ENCODE measurements at regions not wholly inside any gene's neighbourhood (a gene's known extent, or its start where the extent isn't known, plus 50 kb on each side); places are given as distances from the start of the nearest gene placed in this dataset.

DNA sequence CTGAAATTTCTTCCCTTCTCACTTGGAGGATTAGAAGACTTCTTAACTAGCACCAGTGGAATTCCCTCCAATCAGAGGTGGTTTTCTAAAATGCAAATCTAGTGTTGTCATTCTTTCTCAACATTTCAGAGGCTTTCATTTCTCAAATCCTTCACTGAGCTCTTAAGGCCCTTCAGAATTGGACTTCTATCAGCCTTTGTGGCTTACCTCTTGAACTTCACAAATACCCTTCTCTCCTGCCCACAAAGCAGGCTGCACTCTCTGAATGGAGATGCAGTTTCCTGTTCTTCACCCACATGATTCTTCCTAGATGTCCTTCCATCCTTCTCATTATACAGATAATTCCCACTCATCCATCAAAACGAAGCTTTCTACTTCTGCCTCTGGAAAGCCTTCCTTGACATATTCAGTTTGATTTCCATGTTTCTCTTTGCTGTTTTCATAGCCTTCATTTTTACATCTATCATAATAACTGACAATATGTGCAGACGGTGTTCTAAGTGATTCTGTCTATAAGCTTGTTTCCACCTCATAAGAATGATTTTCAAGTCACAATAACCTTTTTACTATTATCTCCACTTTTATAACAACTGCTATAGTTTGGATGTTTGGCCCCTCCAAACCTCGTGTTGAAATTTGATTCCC, 123.1 kb upstream of the GPR12 start:
- no peak overlapping the region for H3K27ac ChIP-seq (ENCODE audit: low read length)
- peaks cover 0 to 2% of the 10 kb centered on the region in 2 donors for H3K9me3 Mint-ChIP-seq
- no peaks in the 10 kb centered on the region for H3K36me3 ChIP-seq (ENCODE audit: control insufficient read depth, insufficient read depth, low read length)
- no peak overlapping the region for H3K4me3 Mint-ChIP-seq
- H3K9me3 ChIP-seq (ENCODE audit: control insufficient read depth, insufficient read depth, low read length): no peaks in the 10 kb centered on the region
- no peak overlapping the region for H3K27ac Mint-ChIP-seq
- no peaks in the 10 kb centered on the region for H3K36me3 Mint-ChIP-seq
- 72% methylated on average over 3 of the region's 3 CpGs for WGBS (ENCODE audit: insufficient coverage)
- TF ChIP-seq, protein P1, sequence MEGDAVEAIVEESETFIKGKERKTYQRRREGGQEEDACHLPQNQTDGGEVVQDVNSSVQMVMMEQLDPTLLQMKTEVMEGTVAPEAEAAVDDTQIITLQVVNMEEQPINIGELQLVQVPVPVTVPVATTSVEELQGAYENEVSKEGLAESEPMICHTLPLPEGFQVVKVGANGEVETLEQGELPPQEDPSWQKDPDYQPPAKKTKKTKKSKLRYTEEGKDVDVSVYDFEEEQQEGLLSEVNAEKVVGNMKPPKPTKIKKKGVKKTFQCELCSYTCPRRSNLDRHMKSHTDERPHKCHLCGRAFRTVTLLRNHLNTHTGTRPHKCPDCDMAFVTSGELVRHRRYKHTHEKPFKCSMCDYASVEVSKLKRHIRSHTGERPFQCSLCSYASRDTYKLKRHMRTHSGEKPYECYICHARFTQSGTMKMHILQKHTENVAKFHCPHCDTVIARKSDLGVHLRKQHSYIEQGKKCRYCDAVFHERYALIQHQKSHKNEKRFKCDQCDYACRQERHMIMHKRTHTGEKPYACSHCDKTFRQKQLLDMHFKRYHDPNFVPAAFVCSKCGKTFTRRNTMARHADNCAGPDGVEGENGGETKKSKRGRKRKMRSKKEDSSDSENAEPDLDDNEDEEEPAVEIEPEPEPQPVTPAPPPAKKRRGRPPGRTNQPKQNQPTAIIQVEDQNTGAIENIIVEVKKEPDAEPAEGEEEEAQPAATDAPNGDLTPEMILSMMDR (IDR thresholded peaks at IDR 0.05): no peak
- no peaks in the 10 kb centered on the region for H3K4me1 Mint-ChIP-seq
- no peaks in the 10 kb centered on the region for H3K4me1 ChIP-seq (ENCODE audit: control insufficient read depth, insufficient read depth, low read length)
- peaks cover 2% of the 10 kb centered on the region for H3K27me3 ChIP-seq (ENCODE audit: control insufficient read depth, insufficient read depth, low read length)
- H3K4me3 ChIP-seq (ENCODE audit: low read length): no peak overlapping the region
- intact Hi-C loops (cut with micrococcal nuclease): no loop called here
- ATAC-seq: no peak
- DNase-seq: no peak
- peaks cover 9 to 11% of the 10 kb centered on the region in 2 donors for H3K27me3 Mint-ChIP-seq (ENCODE audit: low read depth in 2 of 2)

DNA sequence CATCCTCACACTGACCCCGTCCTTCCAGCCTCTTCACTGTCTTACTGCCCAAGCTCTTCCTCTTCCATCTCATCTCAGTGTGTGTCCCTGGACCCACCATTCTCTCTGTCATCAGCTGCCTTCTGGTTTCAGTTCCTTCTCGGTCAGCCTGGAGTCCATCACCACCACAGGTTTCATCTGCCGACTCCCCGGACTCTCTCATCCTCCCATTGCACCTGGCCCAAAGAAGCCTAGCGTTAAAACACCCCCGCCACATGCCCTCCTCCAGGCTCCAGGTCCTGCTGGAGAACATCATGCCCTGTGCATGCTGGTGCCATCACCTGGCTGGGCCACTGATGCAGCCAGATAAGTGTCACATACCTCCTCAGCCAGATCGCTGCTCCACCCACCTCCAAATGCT, 122.1 kb upstream of the GPR12 start:
- ATAC-seq: no peak
- no peaks in the 10 kb centered on the region for H3K36me3 ChIP-seq (ENCODE audit: control insufficient read depth, insufficient read depth, low read length)
- H3K9me3 ChIP-seq (ENCODE audit: control insufficient read depth, insufficient read depth, low read length): no peaks in the 10 kb centered on the region
- DNase-seq: no peak
- WGBS (ENCODE audit: insufficient coverage): 85% methylated on average over 7 of the region's 7 CpGs
- TF ChIP-seq, protein P1 (IDR thresholded peaks at IDR 0.05): no peak
- Mint-ChIP-seq H3K27ac (no peak overlapping the region), H3K36me3 (no peaks in the 10 kb centered on the region), H3K4me1 (no peaks in the 10 kb centered on the region), H3K9me3 (peaks cover 0 to 2% of the 10 kb centered on the region in 2 donors), H3K27me3 (ENCODE audit: low read depth in 2 of 2) (peaks cover 11% of the 10 kb centered on the region in 2 donors), H3K4me3 (no peak overlapping the region)
- intact Hi-C loops (cut with micrococcal nuclease): no loop called here
- no peak overlapping the region for H3K4me3 ChIP-seq (ENCODE audit: low read length)
- H3K4me1 ChIP-seq (ENCODE audit: control insufficient read depth, insufficient read depth, low read length): no peaks in the 10 kb centered on the region
- no peak overlapping the region for H3K27ac ChIP-seq (ENCODE audit: low read length)
- H3K27me3 ChIP-seq (ENCODE audit: control insufficient read depth, insufficient read depth, low read length): peaks cover 2% of the 10 kb centered on the region

DNA sequence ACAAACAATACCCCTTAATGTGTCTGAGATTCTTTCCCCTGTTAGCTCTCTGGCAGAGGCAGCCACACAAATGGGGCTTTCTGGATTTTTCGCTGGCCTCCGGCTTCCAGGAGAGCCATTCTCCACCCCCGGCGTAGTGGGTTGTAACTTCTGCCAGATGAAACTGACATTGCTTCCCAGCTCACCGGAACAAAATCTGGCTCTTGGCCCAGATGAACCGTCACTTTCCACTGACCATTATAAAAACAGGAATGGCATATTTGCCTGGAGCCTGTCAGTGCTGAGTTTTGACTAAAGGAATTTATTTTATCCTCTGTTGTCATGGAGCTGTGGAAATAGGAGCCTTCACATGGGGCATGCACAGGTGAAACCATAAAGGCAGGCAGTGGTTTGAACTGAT, 120.6 kb upstream of the GPR12 start:
- DNase-seq (no peak), ATAC-seq (no peak)
- H3K36me3 Mint-ChIP-seq: no peaks in the 10 kb centered on the region
- Histone ChIP-seq H3K9me3 (ENCODE audit: control insufficient read depth, insufficient read depth, low read length) (no peaks in the 10 kb centered on the region), H3K4me3 (ENCODE audit: low read length) (no peak overlapping the region), H3K4me1 (ENCODE audit: control insufficient read depth, insufficient read depth, low read length) (no peaks in the 10 kb centered on the region), H3K27me3 (ENCODE audit: control insufficient read depth, insufficient read depth, low read length) (peaks cover 2% of the 10 kb centered on the region), H3K27ac (ENCODE audit: low read length) (no peak overlapping the region), H3K36me3 (ENCODE audit: control insufficient read depth, insufficient read depth, low read length) (no peaks in the 10 kb centered on the region)
- H3K27ac Mint-ChIP-seq: no peak overlapping the region
- peaks cover 8 to 10% of the 10 kb centered on the region in 2 donors for H3K27me3 Mint-ChIP-seq (ENCODE audit: low read depth in 2 of 2)
- TF ChIP-seq, protein P1 (IDR thresholded peaks at IDR 0.05): no peak
- H3K4me1 Mint-ChIP-seq: no peaks in the 10 kb centered on the region
- 78% methylated on average over 6 of the region's 6 CpGs for whole genome bisulfite sequencing (ENCODE audit: insufficient coverage)
- no peak overlapping the region for H3K4me3 Mint-ChIP-seq
- intact Hi-C loops (cut with micrococcal nuclease): no loop called here
- peaks cover 0 to 2% of the 10 kb centered on the region in 2 donors for H3K9me3 Mint-ChIP-seq

DNA sequence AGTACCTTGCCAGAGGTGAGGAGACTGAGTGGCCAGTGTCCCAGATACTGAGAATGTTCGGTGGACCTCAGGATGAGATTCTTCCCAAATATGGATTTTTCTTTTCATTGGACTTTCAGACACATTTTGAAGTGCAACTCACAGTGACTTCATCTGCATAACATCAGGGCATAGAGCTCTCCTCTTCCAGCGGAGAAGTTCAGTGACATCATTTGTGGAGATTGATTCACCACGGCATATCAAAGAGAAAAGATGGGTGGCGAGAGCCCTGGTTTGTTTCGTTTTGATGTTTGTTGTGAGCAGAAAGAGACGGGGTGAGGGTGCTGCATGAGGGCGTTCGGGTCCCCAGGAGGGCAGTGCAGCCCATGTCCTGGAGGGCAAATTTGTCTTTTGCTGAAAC, 120.1 kb upstream of the GPR12 start:
- Mint-ChIP-seq H3K36me3 (no peaks in the 10 kb centered on the region), H3K4me1 (no peaks in the 10 kb centered on the region), H3K27ac (no peak overlapping the region), H3K9me3 (peaks cover 0 to 2% of the 10 kb centered on the region in 2 donors), H3K4me3 (no peak overlapping the region), H3K27me3 (ENCODE audit: low read depth in 2 of 2) (peaks cover 3 to 9% of the 10 kb centered on the region in 2 donors)
- intact Hi-C loops (cut with micrococcal nuclease): no loop called here
- ATAC-seq (no peak), DNase-seq (no peak)
- no peak overlapping the region for H3K4me3 ChIP-seq (ENCODE audit: low read length)
- TF ChIP-seq, protein P1 (IDR thresholded peaks at IDR 0.05): no peak
- no peaks in the 10 kb centered on the region for H3K9me3 ChIP-seq (ENCODE audit: control insufficient read depth, insufficient read depth, low read length)
- no peak overlapping the region for H3K27ac ChIP-seq (ENCODE audit: low read length)
- no peaks in the 10 kb centered on the region for H3K4me1 ChIP-seq (ENCODE audit: control insufficient read depth, insufficient read depth, low read length)
- H3K36me3 ChIP-seq (ENCODE audit: control insufficient read depth, insufficient read depth, low read length): no peaks in the 10 kb centered on the region
- H3K27me3 ChIP-seq (ENCODE audit: control insufficient read depth, insufficient read depth, low read length): peaks cover 2% of the 10 kb centered on the region
- WGBS (ENCODE audit: insufficient coverage): 77% methylated on average over 8 of the region's 8 CpGs

Data from natural killer cell (primary cell).